ENCODE measurements at regions not wholly inside any gene's neighbourhood (a gene's known extent, or its start where the extent isn't known, plus 50 kb on each side); places are given as distances from the start of the nearest gene placed in this dataset.
"Not testable (repeated sequence)": the region's sequence is repeated elsewhere in the genome, so short reads cannot be mapped to it uniquely, and the experiment has no call there.

DNA sequence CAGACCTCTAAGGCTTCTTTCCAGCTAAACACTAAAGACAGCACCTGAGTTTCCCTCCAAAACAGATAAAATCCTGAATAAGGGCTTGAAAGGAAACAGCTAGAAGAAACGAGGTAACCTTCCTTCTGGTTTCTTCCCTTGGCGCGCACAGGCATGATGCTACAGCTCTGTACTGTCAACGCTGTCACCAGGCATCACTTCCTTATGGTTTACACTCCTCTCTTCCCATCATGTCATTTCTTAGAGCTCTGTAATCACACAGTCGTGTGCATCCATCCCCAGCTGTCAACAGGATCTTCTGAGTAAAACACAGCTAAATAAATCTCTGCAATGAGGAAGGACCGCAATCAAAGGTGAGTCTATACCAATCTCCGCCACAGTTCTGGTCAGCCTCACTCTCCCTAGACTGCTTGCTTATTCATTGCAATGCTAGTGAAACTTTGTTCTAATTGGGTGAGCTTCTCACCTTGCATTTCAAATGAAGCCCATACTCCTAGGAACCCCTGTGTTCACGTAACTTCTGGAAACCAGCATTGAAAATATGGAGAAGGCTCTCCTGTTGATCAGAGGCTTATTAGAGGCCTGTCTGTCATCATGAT, 162.6 kb upstream of the DTNBP1 start:
- no peak for DNase-seq

DNA sequence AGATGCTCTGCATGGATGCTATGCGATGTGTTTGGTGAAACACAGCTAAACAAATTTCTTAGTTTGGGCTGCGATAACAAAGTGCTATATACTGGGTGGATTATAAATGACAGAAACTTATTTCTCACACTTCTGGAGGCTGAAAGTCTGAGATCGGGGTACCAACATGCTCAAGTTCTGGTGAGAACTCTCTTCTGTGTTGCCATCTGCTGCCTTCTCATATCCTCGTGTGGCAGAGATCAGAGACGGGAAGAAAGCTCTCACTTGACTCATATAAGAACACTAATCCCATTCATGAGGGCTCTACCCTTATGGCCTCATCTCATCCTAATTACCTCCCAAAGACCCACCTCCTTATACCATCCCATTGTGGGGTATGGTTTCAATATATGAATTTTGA, 162.0 kb upstream of the DTNBP1 start:
- DNase-seq, result no peak

DNA sequence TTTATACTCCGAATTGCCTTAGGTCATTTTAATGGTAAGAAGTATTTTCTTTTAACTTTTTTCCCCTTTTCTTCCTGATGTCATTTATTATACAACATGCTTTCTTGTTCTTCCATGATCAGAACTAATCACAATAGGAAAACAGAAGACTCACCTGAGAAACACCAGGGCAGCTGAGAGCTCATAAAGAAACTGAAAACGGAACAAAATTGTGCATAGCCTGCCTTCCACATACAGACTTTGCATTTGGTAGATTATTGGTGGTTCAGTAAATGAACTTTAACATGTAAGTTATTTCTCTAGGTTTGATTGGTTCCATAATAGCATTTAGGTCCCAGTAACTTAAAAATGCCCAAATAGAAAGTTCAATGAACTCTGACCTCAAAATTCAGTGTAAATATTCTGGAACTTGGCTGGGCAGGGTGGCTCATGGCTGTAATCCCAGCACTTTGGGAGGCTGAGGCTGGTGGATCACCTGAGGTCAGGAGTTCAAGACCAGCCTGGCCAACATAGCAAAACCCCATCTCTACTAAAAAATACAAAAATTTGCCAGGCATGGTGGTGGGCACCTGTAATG, 161.1 kb upstream of the DTNBP1 start:
- no peak for DNase-seq

DNA sequence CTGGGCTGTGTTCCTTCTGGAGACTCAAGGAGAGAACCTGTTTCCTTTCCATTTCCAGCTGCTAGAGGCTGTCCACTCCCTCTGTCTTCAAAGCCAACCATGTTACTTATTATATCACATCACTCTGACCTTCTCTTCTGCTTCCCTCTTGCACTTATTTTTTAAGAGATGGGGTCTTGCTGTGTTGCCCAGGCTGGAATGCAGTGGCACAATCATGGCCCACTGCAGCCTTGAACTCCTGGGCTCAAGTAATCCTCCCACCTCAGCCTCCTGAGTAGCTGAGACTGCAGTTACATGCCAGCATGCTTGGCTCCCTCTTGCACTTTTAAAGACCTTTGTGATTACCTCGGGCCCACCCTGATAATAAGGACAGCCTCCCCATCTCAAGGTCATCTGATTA, 160.0 kb upstream of the DTNBP1 start:
- no peak for DNase-seq

DNA sequence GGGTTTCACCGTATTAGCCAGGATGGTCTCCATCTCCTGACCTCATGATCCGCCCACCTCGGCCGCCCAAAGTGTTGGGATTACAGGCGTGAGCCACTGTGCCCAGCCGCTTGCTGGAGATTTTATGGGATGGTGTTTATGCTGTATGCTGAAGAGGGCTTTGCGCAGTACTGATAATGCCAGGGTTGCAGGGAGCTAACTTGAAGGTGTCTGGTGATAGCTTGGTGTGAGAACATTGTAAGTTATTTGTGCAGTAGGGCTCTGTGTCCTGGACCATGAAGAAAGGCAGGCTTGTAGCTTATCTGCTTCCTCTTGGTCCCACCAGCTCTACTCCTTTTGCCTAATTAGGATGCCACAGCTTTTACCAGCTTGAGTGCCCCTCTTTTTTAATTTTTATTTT, 157.0 kb upstream of the DTNBP1 start:
- no peak for DNase-seq

DNA sequence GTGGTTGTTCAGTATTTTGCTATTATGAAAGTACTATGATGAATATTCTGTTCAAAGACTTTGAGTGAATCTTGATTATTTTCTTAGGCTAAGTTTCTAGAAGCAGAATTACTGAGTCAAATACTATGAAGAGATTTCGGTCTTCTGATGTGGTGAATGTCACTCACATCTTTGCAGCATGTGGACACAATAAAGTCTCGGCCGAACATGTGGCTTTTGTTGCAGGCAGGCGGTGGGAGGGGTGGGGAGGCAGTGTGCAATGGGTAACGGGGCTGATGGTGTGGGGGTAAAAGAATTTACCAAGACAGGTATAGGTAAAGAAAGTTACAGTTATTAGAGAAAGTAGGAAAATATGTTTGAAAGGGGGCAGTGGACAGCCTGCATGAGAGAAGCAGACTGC, 156.4 kb upstream of the DTNBP1 start:
- DNase-seq, result no peak

DNA sequence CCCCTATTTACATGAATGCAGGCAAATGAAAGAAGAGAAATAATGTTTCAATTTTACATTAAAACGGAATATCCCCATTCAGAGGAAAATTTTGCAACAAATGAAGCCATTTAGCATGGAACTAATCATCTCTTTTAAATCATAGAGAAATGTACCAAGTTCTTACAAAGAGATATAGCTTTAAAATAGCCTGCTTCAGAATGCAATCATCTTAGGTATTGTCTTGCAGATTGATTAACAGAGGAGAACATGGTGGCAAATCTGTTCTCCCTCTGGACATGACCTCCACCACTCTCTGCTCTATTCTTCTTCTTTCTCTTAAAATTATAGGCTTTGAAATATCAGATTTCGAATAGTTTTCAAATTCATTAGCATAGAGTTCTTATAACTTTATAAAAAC, 155.7 kb upstream of the DTNBP1 start:
- DNase-seq, result no peak

DNA sequence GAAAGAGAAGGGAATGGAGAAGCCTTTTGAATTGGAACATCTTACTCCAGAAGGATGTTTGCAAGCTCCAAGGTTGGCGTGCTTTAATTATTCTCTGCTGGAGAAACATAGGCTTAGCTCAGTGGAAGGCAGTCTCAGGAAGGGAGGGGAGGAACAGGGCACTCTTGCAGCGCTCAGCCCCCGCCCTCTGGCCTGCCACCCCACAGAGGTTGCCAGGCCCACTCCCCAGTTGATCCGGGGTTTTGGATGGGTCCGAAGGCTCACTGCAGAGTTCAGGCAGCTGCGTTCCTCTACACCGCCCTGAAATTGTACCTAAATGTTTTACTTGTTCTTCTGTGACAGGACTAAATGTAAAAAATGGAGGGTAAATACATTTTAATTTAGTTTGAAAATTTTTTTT, 155.2 kb upstream of the DTNBP1 start:
- DNase-seq, result no peak

DNA sequence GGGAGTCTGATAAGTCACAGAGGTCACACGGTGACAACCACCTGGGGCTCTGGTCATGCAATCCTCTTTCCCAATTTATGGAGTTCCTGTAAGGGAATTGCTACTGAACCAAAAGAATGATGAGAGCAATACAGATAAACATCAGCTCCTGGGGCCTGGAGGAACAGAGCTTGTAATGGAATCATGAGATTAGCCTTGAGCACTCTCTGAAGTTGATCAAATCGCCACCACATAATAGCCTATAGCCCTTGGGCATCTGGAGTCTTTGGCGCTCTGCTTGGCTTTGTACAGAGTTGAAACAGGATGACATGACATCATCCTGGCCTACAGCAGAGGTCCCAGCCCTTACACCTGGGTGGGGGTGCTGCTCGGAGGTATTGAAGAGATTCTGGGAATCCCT, 154.3 kb upstream of the DTNBP1 start:
- DNase-seq, result no peak

DNA sequence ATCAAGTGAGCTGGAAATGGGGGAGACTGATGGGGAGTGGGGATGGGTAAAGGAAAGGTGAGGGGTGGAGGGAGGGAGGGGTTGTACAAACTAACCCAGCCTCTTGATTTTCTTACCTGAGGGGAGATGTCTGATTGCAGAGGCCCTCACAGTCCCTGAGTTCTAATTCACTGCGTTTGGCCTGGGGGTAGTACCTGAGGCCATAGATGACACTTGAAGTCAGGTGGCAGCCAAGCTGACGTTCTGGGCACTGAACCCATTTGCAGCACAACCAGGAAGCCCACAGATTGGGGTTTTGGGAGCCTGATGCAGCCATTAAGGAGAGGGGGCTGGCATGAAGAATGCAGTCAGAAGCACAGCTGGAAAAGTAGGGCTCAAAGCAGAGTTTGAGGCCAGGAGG, 153.8 kb upstream of the DTNBP1 start:
- DNase-seq, result no peak

DNA sequence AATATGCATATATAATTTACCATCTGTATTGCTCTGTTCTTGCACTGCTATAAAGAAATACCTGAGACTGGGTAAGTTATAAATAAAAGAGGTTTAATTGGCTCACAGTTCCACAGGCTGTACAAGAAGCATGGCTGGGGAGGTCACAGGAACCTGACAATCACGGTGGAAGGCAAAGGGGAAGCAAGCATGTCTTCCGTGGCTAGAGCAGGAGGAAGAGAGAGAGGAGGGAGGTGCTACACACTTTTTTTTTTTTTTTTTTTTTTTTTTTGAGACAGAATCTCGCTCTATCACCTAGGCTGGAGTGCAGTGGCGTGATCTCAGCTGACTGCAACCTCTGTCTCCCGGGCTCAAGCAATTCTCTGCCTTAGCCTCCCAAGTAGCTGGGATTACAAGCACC, 150.9 kb upstream of the DTNBP1 start:
- DNase-seq, result not testable (repeated sequence)

DNA sequence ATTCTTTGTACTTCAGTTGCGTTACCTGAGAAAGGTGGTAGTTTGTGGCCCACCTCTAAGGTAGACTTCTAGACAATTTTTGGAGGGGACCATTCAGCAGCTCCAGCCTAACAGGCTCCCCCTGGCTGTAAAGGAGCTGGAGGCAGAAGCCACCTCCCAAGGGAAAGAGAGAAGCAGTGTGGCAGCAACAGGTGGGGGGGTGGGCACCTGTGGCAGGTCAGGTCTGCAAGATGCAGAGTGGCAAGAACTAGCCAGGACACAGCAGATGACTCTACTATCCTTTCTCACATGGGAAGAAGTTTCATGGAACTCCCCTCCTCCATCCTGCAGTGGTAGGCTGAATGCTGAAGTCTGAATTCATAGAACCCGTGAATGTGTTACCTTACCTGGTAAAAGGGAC, 148.3 kb upstream of the DTNBP1 start:
- no peak for DNase-seq

DNA sequence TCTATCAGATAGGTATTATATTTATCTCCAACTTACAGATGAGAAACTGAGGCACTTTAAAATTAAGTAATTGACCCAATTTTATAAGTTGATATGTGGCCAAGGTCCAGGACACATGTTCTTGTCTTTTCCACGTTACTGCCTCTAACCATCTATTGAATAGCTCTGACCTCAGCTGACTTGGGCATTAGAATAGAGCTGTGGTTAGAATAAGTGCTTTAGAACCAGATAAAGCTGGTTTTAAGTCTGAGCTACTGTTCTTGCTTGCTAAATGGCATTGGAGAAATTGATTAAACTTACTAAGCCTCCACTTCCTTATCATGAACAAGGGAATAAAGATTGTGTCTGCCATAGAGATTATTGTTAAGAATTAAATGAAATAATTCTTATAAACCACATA, 147.8 kb upstream of the DTNBP1 start:
- no peak for DNase-seq

DNA sequence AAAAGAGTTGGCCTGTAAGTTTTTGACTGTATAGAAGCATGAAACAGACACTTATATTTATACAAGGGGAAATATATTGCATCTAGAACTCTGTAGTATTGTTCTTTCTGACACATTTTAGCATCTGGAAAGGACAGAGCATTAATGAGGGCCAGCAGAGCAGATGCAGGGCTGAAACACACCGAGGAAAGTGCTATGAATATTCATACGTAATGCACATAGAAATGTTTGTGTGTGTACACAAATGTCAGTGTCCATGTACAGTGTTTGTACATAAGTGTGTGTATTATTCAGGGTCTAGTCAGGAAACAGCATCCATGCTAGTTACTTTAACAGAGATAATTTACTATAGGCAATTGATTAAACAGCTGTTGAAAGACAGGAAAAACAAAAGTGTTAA, 146.5 kb upstream of the DTNBP1 start:
- DNase-seq, result no peak

DNA sequence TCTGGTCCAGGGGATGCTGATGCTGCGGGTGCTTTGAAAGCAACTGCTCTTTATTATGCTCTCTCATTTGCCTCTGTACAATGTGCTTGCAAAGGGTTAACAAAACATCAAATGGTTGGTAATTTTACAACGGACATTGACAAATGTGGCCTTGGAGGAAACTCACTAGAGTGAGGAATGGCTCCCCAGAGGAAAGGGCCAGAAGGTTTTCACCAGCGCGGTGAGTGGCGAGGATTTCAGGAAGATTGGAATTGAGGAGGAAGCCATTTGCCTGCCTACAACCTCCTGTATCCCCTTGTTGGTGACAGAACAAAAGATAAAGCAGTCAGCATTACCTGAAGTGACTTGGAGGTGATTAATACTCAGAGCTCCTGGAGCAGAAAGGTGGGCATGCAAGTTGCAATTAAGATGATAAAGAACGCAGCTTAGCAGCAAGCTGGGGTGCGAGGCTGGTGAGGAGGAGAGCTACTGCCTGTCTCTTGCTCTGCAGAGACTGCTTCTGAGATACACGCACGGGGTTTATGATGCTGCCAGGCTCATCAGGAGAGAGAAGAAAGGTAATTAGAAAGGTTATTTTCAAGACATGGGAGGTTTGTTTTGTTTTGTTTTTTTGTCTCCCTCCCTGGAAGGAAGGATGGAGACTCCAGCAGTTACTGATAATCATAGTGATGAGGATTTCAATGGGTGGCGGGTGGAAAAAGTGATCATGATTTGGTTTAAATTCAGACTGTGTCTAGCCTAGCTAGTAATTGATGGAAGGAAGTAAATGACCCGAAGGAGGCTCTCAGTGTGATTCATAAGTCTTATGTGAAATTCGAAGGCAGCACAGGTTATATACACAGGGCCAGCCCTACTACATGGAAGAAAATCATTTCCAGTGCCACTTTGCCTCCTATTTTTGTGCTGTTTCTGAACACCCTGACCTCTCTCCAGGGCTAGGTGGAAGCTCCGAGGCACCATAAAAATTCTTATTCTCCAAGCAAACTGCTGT, 141.6 kb upstream of the DTNBP1 start:
- no peak for DNase-seq

DNA sequence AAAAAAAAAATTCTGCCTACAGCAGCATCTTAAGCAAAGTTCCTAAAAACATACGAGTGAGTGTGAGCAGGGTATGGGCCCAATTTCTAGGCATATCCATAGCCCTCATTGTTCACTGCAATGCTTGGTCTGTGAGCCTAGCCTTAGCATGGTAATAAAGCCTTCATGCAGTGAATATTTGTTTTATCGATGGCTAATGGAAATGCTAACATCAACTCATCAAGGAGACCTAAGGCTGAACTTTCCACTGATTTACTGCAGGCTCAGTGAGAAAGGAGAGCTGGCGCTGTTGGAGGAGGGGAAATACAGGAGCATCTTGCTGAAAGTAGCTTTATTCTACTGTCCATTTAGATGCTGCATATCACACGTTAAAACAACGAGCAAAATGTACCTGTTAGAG, 139.6 kb upstream of the DTNBP1 start:
- no peak for DNase-seq

DNA sequence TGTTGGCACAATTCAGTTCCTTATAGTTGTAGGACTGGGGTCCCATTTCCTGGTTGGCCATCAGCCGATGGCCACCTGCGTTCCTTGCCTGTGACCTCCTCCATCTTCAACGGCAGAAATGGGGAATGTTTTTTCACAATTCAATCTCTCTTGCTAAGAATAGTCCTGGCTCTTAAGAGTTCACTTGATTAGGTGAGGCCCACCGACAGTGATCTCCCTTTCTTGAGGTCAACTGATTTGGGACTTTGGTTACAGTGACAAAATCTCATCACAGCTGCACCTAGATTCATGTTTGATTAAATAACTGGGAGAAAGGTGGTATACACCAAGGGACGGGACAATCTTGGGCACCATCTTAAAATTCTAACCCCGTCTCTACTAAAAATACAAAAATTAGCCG, 139.1 kb upstream of the DTNBP1 start:
- no peak for DNase-seq

DNA sequence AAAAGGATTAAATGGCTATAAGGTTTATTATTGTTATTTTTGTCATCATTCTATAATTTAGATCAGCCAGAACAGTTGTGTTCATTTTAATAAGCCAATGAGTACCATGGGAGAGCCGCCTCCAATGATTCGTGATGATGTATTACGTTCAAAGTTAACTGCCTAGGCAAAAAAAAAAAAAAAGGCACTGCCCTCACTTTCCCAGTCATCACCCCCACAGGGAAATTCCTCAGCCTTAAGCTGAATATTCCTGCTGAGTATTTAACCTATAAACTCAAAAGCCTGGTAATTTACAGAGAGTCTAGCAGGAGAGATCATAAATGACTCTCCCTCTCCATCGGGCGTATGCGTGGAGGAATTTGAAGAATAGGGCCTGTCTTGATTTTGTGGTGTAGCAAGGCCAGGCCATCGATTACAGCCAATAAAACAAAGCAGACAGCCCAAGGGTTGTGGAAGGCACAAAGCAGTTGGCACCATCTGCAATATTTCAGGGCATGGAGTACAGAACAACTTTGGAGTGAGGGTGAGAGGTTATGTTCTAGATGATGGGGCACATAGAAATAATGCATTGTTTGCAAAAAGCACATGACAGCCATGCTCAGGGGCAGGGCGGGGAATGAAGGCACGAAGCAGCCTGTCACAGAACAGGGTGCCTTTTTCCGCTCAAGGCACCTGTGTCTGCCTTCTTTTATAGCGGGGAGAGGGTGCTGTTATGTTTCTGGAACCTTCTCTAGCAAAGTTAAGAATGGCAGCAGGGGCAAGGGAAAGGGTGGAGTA, 138.2 kb upstream of the DTNBP1 start:
- no peak for DNase-seq

DNA sequence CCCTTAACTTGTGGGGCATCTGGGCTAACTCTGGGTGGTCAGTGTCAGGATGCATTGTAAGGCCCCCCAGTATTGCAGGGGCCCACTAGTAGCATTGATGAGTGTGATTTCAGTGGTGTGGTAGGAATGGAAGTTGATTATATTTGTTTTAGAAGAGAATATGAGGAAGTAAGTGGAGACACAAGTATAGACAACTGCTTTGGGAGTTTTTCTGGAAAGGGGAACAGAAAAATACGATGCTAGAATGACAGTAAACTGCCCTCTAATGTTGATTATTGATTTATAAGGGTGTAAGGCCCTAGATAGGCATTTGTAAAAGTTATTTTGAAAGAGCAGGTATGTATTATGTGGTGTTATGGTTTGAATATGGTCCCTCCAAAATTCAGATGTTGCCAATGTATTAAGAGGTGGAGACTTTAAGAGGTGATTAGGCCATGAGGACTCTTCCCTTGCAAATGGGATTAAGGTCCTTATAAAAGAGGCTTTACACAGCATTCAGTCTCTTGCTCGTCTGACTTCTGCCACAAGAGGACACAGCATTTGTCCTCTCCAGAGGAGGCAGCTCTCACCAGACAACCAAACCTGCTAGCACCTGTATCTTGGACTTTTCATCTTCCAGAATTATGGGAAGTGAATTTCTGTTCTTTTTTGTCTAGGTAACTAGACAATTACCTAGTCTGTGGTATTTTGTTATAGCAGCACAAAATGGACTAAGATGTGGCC, 135.9 kb upstream of the DTNBP1 start:
- no peak for DNase-seq

DNA sequence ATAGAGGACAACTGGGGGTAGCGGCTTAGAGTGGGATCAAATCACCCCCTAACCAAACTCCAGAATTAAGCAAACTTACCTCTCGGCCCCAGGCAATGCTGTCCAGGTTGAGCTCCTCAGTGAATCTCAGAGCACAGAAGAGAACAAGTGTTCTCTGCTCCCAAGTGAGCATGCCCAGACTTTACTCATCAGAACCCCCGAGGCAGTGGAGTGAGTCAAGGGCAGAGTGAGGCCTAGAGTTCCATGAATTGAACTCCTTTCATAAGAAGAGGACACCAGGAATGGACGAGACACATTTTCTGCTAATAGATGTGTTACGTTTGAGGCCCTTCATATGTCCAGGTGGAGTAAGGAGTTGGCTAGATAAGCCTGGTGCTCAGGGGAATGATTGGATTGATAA, 134.0 kb upstream of the DTNBP1 start:
- no peak for DNase-seq

DNA sequence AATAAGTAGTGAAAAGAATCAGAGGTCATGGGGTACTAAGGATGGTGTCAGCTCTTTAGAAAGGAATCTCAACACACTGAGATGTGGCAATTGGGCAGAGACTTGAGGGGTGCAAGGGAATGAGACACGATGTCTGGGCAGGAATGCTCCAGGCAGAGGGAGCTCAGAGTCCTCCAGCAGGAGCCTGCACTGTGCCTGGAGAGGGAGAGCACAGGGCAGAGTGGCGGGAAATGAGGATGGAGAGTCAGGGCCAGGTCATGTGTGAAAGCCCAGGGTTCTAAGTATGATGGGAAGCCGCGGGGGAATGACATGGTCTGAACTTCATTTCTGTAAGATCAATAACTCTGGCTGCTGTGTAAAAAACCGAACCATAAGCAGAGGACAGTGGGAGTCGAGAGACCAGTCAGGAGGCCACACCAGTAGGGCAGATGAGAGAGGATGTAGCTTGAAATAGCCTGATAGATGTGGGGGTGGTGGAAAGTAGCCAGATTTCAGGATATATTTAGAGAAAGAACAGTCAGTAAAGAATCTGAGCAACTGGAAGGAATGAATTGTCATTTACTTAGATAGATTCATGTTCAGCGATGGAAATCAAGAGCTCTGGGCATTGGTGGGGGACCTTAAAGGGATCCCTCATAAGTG, 133.4 kb upstream of the DTNBP1 start:
- no peak for DNase-seq

DNA sequence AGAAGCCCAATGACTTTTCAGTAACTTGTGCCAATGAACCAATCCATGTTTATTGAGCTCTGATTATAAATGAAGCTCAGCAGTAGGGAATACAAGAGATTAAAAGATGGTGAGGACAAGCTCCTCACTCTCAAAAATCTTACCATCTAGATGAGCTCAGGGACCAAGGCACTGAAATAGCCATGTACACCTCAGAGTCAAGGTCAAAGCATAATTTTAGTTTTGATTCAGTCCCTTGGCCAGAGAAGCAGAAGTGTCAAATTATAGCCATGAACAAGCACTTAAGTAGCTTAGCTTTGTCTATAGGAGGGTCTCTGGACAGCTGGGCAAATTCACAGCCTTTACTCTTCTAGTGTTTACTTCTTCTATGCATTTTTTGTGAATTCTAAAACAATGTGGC, 131.0 kb upstream of the DTNBP1 start:
- DNase-seq, result no peak

Data from NCI-H345 (cell line).